GM19238 (cell line): ENCODE measurements at regions not wholly inside any gene's neighbourhood (a gene's known extent, or its start where the extent isn't known, plus 50 kb on each side); places are given as distances from the start of the nearest gene placed in this dataset.

ENCODE experiments used
- DNase-seq: peaks from one replicate; pipeline ENCODE4 v3.0.0; 2011; ENCODE audit warnings: low spot score; ENCODE audit not compliant: insufficient read length

DNA sequence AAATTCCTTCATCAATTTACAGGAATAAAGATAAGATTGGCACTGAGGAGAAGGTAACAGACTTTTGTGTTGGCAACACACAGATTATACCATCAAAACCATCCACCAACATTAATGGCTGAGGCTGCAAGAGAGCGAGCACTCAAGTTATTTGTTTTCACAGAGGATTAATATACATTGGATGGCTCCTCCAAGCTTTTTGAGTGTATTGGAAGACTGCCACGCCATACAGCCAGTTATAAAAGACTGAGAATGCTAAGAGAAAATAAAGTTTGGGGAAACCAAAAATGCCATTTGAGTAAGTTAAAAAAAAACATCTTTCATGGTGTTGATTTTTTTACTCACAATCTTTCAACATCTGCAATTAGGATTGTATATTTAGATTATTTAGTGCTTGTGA lies 973.8 kb upstream of the SLC35B3 start:
- no peak for DNase-seq

- DNase-seq, result no peak
Measured at GRCh38 chr6:9408402-9409117, 973.2 kb upstream of the SLC35B3 start.

- DNase-seq, result no peak
Measured at GRCh38 chr6:9405825-9406224, 970.5 kb upstream of the SLC35B3 start.

DNA sequence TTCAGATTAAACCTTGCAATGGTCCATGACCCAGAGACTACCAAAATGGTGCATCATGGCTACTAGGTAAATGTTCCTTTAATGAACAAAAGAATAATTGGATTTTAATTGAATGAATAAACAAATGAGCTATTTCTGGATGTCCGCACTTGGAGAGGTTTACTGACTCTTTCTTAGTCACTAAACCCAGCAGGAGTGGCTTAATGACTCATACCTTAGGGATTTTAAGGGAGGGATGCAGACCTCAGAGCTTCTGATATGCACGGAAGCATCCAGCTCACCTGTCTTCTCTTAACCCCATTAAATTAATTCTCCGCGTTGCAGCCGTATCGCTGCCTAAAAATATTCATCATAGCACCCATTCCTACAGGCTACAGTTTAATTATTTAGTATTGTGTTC lies 970.0 kb upstream of the SLC35B3 start:
- DNase-seq, result no peak

DNA sequence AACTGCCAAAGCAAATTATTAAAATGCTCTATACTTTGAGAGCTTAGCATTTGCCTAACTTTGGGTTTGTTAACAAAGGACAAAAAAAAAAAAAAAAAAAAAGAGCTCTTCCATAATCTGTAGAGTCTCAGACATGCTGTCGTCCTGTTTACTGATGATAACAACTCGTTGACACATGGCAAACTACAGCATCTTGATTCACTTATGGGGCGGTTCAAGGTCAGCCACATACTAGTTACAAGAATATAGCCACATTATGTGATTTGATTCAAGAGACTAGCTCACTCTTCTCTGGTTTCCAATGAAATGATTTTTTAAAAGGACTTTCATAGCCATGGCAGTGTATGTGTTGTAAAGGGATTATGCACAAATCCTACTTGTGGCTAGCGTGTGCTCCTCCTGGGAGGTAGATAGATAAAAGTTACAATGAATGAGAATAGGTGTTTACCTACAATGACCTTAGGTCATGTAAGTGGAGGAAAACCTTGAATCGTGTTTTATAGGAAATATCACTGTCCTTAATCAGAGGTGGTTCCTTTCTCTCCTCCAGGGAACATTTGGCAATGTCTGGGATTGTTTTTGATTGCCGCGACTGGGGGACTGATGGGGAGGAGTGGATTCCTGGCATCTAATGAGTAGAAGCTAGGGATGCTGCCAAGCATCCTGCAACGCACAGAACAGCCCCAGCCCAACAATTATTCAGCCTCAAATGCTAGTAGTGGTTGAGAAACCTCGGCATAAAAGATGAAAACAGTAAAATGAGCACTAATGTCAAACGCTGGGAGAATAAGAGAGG lies 969.2 kb upstream of the SLC35B3 start:
- DNase-seq, result no peak

DNA sequence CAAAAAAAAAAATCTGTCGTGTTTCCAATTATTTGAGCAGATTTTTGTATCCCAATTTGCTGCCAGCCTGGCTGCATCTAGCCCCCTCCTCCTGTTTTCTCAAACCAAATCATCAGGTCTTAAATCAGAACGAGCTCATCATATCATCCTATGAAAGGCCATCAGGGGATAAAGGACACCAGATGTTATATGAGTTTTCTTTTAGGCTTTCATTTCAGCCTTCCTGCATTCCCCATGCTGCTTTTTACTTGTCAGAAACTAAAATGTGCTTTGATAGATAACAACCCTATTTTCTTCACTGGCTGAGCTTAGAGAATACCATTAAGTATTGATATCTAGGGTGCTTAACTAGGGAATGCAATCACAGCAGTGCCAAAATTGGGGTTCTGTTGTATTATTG lies 968.4 kb upstream of the SLC35B3 start:
- DNase-seq, result no peak

GRCh38 chr6:9401960-9402359 lies 966.6 kb upstream of the SLC35B3 start:
- DNase-seq, result no peak

DNA sequence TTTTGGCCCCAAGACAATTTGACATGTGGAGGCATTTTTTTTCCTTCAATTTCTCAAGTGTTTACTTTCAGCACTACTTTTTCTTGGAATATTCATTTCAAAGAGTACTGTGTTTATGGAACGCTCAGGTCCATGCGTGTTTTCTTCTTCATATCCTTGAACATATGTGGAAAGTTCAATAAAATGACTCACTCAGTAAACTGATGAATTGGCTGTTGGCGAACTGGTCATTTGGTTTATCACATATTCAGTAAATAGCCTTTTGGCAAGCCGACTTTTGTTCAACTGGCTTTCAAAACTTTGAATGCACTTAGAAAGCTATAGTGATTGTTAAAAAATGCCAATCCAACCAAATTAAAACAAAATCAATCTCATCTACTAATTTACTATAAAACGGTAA lies 964.6 kb upstream of the SLC35B3 start:
- no peak for DNase-seq

DNA sequence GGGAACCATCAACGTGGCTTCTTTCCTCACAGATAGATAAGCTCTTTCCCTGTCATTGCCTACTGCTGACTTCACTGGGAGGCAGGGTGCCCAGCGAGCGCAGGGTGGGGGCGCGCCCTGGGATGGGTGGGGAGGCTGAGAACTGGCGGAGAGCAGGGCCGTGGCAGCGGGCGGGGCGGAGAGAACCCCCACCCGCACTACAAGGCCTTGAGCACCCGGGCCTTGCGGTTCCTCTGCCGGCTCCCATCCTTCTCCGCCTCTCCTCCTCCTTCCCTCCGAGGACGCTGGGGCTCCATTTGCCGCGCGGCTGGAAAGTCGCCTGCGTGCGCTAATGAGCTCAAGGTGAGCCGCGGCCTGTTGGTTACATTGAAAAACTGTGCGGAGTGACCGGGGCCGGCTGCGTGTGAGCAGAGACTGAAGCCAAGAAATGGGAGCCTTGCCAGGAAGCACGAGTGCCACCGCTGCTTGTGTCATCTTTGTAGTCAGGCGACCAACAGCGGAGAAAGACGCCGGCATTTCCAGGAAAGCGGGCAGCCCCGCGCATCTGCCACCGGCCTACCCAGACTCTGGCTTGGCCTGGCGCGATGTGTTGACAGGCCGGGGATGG lies 963.5 kb upstream of the SLC35B3 start:
- DNase-seq, result no peak

GRCh38 chr6:9398071-9398766 lies 962.9 kb upstream of the SLC35B3 start:
- DNase-seq, result no peak

GRCh38 chr6:9388596-9388995 lies 953.3 kb upstream of the SLC35B3 start:
- DNase-seq, result no peak

DNA sequence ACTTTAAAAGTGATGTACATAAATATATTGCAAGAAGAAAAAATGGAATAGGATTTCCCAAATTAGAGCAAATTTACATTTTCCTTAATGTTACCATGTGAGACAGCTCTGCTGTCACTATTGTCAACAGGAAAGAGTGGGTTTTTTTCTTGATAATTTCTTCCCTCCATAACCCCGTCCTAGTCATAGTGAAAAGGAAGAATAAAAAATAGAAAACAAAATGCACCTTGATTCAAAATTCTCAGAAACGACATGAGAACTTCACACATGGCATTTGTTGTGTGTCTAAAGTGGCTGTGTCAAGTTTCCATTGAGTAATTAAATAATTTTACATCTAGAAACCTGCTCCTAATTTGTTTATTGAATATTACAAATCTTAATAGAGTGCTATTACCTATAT lies 945.2 kb upstream of the SLC35B3 start:
- DNase-seq, result no peak

GRCh38 chr6:9373308-9373707 lies 938.0 kb upstream of the SLC35B3 start:
- DNase-seq, result no peak

GRCh38 chr6:9370480-9370879 lies 935.1 kb upstream of the SLC35B3 start:
- no peak for DNase-seq

DNA sequence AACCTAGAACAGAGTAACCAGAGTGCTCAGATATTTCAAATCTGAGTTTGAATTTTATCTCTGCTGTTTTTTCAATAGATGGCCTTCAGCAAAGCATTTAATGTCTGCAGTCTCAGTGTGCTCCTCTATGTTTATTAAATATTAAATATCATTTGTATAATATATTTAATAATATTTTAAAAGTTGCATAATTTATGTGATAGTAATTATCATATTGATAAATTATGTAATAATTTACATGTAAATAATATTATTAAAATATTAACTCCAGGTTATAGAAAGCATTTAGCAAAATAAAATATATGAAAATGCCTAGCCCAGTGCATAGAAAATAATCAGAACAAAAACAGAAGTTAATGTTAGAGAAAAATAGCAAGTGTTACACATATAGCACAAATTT lies 930.0 kb upstream of the SLC35B3 start:
- DNase-seq, result no peak

DNA sequence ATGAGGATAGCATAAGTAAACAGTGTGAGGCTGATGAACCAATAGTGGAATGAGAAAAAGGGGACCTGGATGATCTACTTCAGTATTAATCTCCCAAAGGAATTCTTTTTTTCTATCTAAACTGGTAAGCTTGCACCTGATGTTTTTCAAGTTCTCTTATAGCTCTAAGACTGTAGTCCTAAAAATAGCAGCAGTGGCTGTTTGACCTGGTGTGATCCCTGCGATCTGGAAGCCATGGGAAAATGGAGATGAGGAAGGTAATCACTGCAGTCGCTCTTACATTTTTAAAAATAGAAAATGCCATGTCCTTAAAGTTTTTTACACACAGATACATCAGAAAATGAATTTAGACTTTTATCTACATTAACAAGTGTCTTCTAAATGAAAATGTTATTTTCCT lies 926.4 kb upstream of the SLC35B3 start:
- DNase-seq, result no peak

- no peak for DNase-seq
Measured at GRCh38 chr6:9360881-9361280, 925.5 kb upstream of the SLC35B3 start.

DNA sequence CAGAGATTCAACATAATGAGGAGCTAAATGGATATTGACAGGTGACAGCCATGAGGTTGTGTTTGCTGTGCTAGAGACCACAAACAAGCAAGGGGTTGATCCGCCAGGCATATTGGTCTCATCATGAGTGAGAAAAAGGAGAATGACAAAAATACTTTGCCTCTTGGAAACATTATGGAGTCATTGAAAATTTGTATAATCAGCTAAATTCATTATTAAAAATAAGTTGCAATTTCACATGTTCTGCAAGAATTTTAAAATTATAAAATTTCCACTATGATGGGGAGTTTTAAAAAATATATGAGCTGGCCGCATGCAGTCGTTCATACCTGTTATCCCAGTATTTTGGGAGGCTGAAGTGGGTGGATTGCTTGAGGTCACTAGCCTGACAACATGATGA lies 912.3 kb upstream of the SLC35B3 start:
- DNase-seq, result no peak

- no peak for DNase-seq
Measured at GRCh38 chr6:9346923-9347322, 911.6 kb upstream of the SLC35B3 start.

- DNase-seq, result no peak
Measured at GRCh38 chr6:9335431-9335830, 900.1 kb upstream of the SLC35B3 start.

GRCh38 chr6:9334979-9335378 lies 899.6 kb upstream of the SLC35B3 start:
- no peak for DNase-seq

GRCh38 chr6:9332241-9332780 lies 897.0 kb upstream of the SLC35B3 start:
- no peak for DNase-seq
